Stimulated activated CD8-positive, alpha-beta memory T cell treated with anti-CD3 and anti-CD28 coated beads, Interleukin-4, amount 100 ng/mL, for 48 hours (primary cell): ENCODE measurements at regions not wholly inside any gene's neighbourhood (a gene's known extent, or its start where the extent isn't known, plus 50 kb on each side); places are given as distances from the start of the nearest gene placed in this dataset.
"Not testable (repeated sequence)": the region's sequence is repeated elsewhere in the genome, so short reads cannot be mapped to it uniquely, and the experiment has no call there.

Source experiments
- DNase-seq: peaks from one replicate; pipeline ENCODE4 v3.0.0-alpha.2; 2020

DNA sequence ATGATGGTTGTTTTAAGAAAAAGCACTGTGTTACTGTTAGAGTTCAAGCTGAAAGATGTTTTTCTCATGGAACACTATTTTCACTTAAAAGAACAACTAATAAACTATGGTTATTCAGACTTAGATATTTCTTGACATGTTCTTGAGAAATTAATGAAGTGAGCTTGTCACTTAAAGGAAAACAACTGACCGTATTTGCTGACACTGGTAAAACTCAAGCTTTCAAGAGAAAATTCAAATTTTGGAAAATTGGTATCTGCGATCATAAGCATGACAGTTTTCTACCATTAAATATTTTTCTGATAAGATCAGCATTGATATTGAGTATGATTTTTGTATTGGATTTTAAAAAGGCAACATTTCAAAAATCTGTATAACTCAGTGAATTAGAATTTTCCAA lies 549.5 kb upstream of the ACTRT1 start:
- DNase-seq: no peak

GRCh38 chrX:128599632-128600031 lies 547.4 kb upstream of the ACTRT1 start:
- no peak for DNase-seq

- DNase-seq: no peak
Measured at GRCh38 chrX:128582036-128582435, 529.8 kb upstream of the ACTRT1 start.

DNA sequence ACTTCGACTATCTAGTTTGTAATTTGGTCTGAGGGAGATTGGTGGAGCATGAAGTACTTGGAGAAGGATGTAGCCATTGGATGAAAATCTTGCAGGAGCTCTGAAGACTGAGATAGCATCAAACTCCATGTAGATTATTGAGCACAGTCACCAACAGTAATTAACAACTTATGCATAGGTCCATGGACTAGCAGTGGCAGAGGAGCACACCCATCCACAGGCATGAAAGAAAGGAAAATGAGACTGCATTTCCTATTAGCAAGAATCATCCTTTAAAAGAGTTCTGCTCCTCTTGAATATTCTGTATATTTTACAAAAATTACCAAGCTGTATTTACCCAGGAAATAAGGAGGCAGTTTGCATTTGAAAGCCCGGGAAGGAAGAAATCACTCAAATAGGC lies 529.4 kb upstream of the ACTRT1 start:
- DNase-seq: no peak

- no peak for DNase-seq
Measured at GRCh38 chrX:128543114-128543513, 490.9 kb upstream of the ACTRT1 start.

GRCh38 chrX:128518508-128518907 lies 466.3 kb upstream of the ACTRT1 start:
- no peak for DNase-seq

GRCh38 chrX:128517691-128518090 lies 465.5 kb upstream of the ACTRT1 start:
- DNase-seq: no peak

DNA sequence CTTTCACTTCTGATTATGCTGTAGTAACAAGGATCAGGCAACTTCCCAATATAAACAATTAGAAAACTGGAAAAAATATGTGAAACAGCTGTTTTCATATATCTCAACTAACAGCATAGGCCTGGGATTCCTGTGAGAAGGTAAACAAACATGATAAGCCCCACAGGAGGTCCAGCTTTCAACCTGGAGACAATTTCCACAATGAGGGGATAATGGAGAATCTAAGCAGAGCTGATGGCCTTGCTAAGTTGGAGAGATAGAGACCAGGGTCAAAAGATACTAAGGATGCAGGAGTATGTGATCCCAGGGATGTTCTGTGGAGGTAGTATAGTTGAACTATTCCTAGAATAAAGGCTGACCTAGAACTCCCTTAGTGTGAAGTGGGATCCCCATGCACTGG lies 452.3 kb upstream of the ACTRT1 start:
- DNase-seq: no peak

DNA sequence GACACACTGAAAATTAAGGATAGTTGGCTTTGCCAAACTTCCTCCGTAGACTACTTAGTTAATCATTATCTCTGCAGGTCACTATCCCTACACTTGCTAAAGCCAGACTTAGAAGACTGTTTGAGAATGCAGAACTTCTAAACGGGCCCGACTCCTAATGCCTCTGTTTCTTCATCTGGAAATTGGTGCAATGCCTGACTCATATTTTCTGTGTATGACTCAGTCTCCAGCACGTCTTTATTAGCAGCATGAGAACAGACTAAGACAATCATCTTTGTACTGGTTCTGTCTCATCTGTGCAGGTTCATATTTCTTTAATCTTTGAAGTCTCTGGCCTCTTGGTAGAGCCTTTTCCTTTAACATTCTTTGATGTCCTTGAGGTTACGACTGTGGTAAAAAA lies 411.9 kb upstream of the ACTRT1 start:
- DNase-seq: no peak

DNA sequence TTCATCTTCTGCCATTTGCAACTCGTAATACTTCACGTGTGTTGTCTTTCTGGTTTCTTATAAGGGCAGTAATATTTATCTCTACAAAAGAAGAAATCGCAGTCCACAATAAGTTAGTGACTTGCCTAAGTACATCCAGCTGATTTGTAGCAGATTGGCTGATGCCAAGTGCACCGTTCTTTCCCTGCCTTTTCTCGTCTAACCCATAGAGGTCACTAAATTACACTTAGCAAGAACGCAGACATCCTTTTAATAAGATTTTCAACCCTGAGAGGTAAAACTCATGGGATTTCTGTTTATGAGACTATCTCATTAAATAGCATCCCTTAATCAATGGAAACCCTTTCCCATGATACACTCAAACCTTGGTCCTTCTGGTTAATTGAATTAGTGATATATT lies 408.6 kb upstream of the ACTRT1 start:
- no peak for DNase-seq

DNA sequence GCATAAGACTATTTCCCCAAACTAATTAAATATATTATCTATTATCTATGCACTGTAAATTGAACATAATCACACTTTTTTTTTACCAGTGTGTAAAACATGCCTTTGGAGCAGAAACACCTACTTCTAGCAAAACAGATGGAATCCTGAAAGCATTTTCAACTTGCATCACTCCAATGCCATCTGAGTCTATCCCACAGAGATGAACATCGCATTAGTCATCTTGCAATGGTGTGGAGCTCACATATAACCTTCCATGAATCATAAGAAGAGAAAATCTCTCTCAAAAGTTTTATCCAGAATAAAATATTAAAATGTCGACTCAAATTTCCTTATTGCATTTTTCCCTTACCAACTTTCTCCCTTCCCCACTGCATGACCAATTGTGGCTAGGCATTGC lies 406.7 kb upstream of the ACTRT1 start:
- no peak for DNase-seq

DNA sequence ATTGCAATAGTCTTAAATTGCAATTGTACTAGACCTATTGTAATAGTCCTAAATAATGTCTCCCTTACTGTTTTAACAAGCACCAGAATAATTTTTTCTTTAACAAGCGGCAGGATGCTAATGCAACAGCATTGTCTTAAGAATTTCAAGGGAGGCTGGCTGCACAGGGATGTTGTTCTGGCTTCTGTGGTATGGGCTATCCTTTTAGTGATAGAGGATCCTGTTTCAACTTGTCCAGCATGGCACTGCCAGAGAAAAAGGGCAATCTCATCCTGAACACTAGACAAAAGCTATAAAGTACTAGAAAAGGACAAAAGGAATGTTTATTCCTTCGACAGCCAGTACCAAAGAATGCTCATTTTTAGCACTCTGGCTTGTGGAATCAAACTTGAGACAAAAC lies 405.5 kb upstream of the ACTRT1 start:
- DNase-seq: no peak

- no peak for DNase-seq
Measured at GRCh38 chrX:128439159-128439558, 387.0 kb upstream of the ACTRT1 start.

GRCh38 chrX:128438082-128438481 lies 385.9 kb upstream of the ACTRT1 start:
- no peak for DNase-seq

DNA sequence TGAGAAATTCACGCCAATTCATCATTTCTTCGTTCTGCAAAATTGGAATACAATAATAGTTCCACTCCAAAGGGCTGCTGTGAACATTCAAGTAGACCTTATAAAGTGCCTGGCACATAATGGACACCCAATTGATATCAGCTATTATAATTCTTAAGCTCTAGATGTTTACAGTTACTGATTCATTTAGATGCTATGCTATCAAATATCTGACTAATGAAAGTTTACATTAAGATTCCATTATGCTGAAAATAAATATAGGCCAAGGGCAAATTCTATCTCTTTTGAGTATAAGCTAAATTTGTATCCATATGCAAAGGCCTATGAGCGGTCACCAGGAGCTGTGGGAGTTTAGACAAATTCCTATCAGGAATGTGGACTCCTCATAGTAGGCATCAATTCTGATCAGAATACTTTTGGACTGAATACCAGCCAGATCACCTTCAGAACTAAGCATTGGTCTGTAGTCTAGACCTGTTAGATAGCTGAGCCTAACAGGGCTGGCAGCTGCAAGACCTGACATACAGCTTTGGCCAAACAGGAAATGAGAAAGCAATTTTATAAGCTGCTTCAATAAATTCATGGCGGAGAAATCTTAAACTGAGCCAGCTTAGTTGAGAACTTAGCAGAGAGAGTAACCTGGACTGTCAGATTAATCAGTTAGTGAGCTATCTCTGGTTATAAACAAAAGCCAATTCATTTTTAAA lies 384.3 kb upstream of the ACTRT1 start:
- no peak for DNase-seq

- no peak for DNase-seq
Measured at GRCh38 chrX:128425546-128425945, 373.3 kb upstream of the ACTRT1 start.

DNA sequence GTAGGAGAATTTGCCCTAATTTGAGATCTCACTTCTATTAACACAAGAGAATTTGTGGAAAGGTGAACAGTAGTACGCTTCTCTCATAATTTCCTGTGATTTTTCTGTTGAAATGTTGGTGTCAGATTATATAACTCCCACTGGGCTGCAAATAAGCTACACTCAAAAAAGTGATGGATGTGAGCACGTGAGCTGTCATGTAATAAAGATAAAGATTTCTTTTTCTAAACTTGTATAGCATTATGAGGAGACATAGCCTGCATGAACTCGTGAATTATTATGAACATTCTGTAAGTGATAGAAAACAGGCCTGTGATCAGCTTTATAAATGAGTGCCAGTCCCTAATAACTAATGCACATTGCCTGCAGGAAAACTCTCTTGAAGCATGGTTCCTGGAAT lies 356.6 kb upstream of the ACTRT1 start:
- DNase-seq: no peak

GRCh38 chrX:128396601-128397000 lies 344.4 kb upstream of the ACTRT1 start:
- no peak for DNase-seq

GRCh38 chrX:128383846-128384245 lies 331.6 kb upstream of the ACTRT1 start:
- DNase-seq: not testable (repeated sequence)

DNA sequence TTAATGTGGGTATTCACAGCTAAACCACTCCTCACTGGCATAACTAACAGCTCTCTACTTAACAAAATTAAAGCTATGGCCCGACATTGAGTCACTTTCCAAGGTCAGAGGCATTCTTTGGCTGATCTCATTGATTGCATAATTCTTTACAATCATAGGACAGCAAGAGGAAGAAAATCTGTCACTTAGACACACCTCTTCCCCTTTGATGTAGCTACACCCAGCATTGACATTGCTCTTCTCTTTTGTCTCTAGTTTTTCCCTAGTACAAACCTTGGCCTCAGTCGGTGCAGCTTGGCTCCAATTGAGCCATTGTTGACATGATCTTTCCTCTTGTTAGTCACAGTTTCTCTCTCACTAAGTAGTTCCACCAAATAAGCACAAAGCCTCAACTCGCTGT lies 313.3 kb upstream of the ACTRT1 start:
- DNase-seq: no peak

DNA sequence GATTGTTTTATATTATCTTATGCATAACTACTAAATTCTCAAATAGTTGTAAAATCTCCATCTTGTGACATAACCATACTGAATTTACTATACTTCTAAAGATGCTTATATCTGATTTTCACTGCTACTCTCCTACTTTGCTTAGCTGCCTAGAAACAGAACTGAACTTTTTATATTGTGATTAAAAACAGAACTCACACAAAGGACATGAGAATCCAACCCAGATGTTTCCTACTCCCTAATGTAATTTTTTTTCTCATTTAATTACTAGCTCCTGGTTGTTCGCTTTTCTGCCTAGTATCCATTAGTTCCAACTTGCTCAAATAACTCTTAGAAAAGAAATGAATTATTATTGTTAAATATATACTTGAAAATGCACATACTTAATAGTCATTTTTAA lies 283.5 kb upstream of the ACTRT1 start:
- no peak for DNase-seq

DNA sequence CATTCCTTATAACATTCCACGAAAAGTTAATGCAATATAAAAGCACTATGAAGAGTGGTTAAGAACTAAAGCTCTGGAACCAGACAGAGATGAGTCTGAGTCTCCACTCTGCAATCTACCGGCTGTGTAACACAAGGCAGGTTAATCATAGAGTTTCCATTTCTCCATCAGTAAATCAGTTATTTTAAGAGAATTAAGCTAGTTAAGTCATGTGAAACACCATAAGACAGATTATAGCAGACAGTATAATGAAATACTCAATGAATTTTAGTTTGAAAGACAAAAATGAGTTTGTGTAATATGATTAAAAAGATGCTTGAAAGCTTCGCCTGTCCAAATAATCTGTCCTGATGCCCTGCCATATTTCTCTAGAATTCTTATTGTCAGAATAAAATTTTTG lies 282.6 kb upstream of the ACTRT1 start:
- DNase-seq: no peak

GRCh38 chrX:128310912-128311311 lies 258.7 kb upstream of the ACTRT1 start:
- no peak for DNase-seq

DNA sequence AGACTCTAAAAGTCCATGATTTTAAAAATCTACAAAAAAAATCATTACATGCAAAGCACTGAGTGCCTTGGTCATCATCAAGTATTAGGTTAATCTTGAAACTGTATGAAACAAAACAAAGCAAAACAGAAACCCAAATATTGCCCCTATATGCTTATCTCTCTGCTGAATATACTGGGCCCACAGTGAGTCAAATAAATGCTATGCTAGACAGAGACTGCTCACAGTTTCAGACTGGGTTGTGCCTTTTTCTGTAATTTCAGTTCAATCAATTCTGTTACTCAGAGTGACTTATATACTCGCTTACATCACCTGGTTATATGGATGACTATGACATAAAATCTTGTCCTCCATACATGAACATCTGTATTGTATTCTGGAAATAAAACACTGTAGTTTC lies 257.1 kb upstream of the ACTRT1 start:
- no peak for DNase-seq

GRCh38 chrX:128294198-128294597 lies 242.0 kb upstream of the ACTRT1 start:
- DNase-seq: no peak

- no peak for DNase-seq
Measured at GRCh38 chrX:128287693-128288092, 235.5 kb upstream of the ACTRT1 start.
